HCT116 (cell line): ENCODE measurements at regions not wholly inside any gene's neighbourhood (a gene's known extent, or its start where the extent isn't known, plus 50 kb on each side); places are given as distances from the start of the nearest gene placed in this dataset.

Experiments used
- CEBPB ChIP-seq: IDR thresholded peaks from 2 replicates; pipeline ENCODE4 v1.6.1; 2012; ENCODE audit warnings: low read depth
- SP1 ChIP-seq: IDR thresholded peaks from 2 replicates; pipeline ENCODE4 v1.6.1; 2012; ENCODE audit warnings: low read depth
- YY1 ChIP-seq: IDR thresholded peaks from 2 replicates; pipeline ENCODE4 v1.6.1; 2011; ENCODE audit warnings: low read length, low read depth, moderate library complexity, mild to moderate bottlenecking; ENCODE audit not compliant: insufficient replicate concordance; ENCODE audit errors: extremely low read depth
- TF ChIP-seq, protein P1 (sequence below), 3 experiments: fragments of 200-600 bp in 1 of 3; sonication (generic) in 1 of 3; IDR thresholded peaks in 2 of 3; conservative IDR thresholded peaks in 1 of 3; 2 replicates each; pipeline ENCODE4 v1.5.1; 2012 to 2017; ENCODE audit warnings: low read depth in 2 of 3, low read length in 2 of 3, antibody characterized with exemption in 1 of 3, borderline replicate concordance in 1 of 3, control low read depth in 1 of 3, mild to moderate bottlenecking in 1 of 3, mixed read lengths in 1 of 3, mixed run types in 1 of 3, moderate library complexity in 1 of 3; ENCODE audit not compliant: insufficient read depth in 1 of 3

GRCh38 chr20:12399110-12399836 lies 481.6 kb downstream of the BTBD3 start:
- no peak for TF ChIP-seq SP1
- TF ChIP-seq CEBPB: no peak
- TF ChIP-seq, protein P1, sequence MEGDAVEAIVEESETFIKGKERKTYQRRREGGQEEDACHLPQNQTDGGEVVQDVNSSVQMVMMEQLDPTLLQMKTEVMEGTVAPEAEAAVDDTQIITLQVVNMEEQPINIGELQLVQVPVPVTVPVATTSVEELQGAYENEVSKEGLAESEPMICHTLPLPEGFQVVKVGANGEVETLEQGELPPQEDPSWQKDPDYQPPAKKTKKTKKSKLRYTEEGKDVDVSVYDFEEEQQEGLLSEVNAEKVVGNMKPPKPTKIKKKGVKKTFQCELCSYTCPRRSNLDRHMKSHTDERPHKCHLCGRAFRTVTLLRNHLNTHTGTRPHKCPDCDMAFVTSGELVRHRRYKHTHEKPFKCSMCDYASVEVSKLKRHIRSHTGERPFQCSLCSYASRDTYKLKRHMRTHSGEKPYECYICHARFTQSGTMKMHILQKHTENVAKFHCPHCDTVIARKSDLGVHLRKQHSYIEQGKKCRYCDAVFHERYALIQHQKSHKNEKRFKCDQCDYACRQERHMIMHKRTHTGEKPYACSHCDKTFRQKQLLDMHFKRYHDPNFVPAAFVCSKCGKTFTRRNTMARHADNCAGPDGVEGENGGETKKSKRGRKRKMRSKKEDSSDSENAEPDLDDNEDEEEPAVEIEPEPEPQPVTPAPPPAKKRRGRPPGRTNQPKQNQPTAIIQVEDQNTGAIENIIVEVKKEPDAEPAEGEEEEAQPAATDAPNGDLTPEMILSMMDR (IDR thresholded peaks at IDR 0.05 in 2 of 3, conservative IDR thresholded peaks at IDR 0.05 in 1 of 3; ENCODE audit: borderline replicate concordance in 1 of 3, insufficient read depth in 1 of 3, low read depth in 2 of 3, low read length in 2 of 3): no peak
- TF ChIP-seq YY1: no peak
